ENCODE measurements at regions not wholly inside any gene's neighbourhood (a gene's known extent, or its start where the extent isn't known, plus 50 kb on each side); places are given as distances from the start of the nearest gene placed in this dataset.

DNA sequence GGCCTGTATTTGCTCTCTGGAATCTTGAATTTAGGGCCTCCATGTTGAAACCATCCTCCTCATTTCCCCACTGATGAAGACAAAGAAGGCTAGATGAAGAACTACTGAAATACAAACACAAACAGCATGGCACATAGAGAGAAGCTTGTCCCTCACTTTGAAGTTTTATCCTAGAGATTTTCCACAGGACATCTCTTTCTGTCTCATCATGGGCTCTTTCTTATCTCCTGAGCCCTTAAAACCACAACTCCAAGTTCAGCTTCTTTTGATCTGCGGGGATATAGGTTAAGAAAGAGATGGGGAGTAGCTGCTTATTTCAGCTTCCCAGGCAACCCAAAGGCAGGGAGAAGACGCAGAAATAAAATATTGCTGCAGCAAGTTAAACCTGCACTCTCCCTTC is 213.1 kb upstream of the LRIG1 start:
- Histone ChIP-seq H3K36me3 (ENCODE audit: control insufficient read depth in 2 of 2, insufficient read depth in 2 of 2, low read length in 1 of 2) (no peaks in the 10 kb centered on the region), H4K20me1 (ENCODE audit: control insufficient read depth, insufficient read depth) (no peaks in the 10 kb centered on the region), H3K4me1 (ENCODE audit: control insufficient read depth, insufficient read depth, low read length) (no peaks in the 10 kb centered on the region), H3K9me3 (replicated peaks; ENCODE audit: control insufficient read depth, insufficient read depth, low read length) (no peaks in the 10 kb centered on the region), H2AFZ (ENCODE audit: control insufficient read depth, low read depth, low read length) (no peak overlapping the region), H3K4me2 (ENCODE audit: control insufficient read depth, insufficient read depth) (no peak overlapping the region), H3K27ac (ENCODE audit: control insufficient read depth, insufficient read depth) (no peak overlapping the region), H3K27me3 (replicated peaks in 1 of 2; ENCODE audit: control insufficient read depth in 2 of 2, insufficient read depth in 2 of 2, low read length in 1 of 2) (no peaks in the 10 kb centered on the region; a peak in 1 of 4 replicates), H3K79me2 (ENCODE audit: control insufficient read depth, insufficient read depth, low read length) (no peaks in the 10 kb centered on the region), H3K9ac (ENCODE audit: control insufficient read depth, insufficient read depth, low read length) (no peak overlapping the region), H3K4me3 (no peak overlapping the region)
- FAIRE-seq (no peak), ATAC-seq (no peak), DNase-seq (ENCODE audit: low read depth, low spot score) (no peak)
- intact Hi-C loops (cut with micrococcal nuclease; ENCODE audit: unreplicated experiment): no loop called here
- no TSS peak for BruUV-seq (replicated peaks)
- RAD21 ChIA-PET (ENCODE audit: unreplicated experiment): no interaction called here
- POLR2A ChIA-PET: no interaction called here
- SMC1A ChIA-PET (ENCODE audit: uncharacterized antibody, unreplicated experiment): interaction anchor here (0.6 kb wide), 1 partner anchor 376 kb away, joined by 3 read pairs; no protein-coding TSS in a partner anchor
- CTCF ChIA-PET: no interaction called here
- in situ Hi-C loops (cut with MboI): no loop called here
- 15% methylated on average over 2 of the region's 2 CpGs for WGBS (ENCODE audit: insufficient coverage, insufficient replicate concordance, low lambda C conversion rate, missing lambda C conversion rate)
- TF ChIP-seq CREB1 (IDR thresholded peaks at IDR 0.05; ENCODE audit: low read depth) (no peak), HDAC6 (IDR thresholded peaks at IDR 0.05; ENCODE audit: unreplicated experiment) (no peak), NFXL1 (IDR thresholded peaks at IDR 0.05; ENCODE audit: borderline replicate concordance) (no peak), HDAC2 (IDR thresholded peaks at IDR 0.05) (no peak), BCLAF1 (IDR thresholded peaks at IDR 0.05) (no peak), BHLHE40 (IDR thresholded peaks at IDR 0.05; ENCODE audit: borderline replicate concordance in 1 of 2, low read depth in 2 of 2, low read length in 1 of 2) (no peak), NBN (IDR thresholded peaks at IDR 0.05) (no peak), RUNX3 (IDR thresholded peaks at IDR 0.05; ENCODE audit: low read length) (no peak), SREBF2 (IDR thresholded peaks at IDR 0.05; ENCODE audit: low read length) (no peak), SREBF1 (IDR thresholded peaks at IDR 0.05; ENCODE audit: low read length) (no peak), HCFC1 (IDR thresholded peaks at IDR 0.05; ENCODE audit: low read length) (no peak), POLR2AphosphoS2 (IDR thresholded peaks at IDR 0.05; ENCODE audit: low read depth, low read length) (no peak), E2F8 (IDR thresholded peaks at IDR 0.05; ENCODE audit: low read depth, partially characterized antibody) (no peak), BMI1 (IDR thresholded peaks at IDR 0.05; ENCODE audit: borderline replicate concordance) (no peak)
- TF ChIP-seq, protein P1, sequence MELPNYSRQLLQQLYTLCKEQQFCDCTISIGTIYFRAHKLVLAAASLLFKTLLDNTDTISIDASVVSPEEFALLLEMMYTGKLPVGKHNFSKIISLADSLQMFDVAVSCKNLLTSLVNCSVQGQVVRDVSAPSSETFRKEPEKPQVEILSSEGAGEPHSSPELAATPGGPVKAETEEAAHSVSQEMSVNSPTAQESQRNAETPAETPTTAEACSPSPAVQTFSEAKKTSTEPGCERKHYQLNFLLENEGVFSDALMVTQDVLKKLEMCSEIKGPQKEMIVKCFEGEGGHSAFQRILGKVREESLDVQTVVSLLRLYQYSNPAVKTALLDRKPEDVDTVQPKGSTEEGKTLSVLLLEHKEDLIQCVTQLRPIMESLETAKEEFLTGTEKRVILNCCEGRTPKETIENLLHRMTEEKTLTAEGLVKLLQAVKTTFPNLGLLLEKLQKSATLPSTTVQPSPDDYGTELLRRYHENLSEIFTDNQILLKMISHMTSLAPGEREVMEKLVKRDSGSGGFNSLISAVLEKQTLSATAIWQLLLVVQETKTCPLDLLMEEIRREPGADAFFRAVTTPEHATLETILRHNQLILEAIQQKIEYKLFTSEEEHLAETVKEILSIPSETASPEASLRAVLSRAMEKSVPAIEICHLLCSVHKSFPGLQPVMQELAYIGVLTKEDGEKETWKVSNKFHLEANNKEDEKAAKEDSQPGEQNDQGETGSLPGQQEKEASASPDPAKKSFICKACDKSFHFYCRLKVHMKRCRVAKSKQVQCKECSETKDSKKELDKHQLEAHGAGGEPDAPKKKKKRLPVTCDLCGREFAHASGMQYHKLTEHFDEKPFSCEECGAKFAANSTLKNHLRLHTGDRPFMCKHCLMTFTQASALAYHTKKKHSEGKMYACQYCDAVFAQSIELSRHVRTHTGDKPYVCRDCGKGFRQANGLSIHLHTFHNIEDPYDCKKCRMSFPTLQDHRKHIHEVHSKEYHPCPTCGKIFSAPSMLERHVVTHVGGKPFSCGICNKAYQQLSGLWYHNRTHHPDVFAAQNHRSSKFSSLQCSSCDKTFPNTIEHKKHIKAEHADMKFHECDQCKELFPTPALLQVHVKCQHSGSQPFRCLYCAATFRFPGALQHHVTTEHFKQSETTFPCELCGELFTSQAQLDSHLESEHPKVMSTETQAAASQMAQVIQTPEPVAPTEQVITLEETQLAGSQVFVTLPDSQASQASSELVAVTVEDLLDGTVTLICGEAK (IDR thresholded peaks at IDR 0.05; ENCODE audit: borderline replicate concordance): no peak
- TF ChIP-seq, protein P2, sequence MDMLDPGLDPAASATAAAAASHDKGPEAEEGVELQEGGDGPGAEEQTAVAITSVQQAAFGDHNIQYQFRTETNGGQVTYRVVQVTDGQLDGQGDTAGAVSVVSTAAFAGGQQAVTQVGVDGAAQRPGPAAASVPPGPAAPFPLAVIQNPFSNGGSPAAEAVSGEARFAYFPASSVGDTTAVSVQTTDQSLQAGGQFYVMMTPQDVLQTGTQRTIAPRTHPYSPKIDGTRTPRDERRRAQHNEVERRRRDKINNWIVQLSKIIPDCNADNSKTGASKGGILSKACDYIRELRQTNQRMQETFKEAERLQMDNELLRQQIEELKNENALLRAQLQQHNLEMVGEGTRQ (IDR thresholded peaks at IDR 0.05; ENCODE audit: borderline replicate concordance, low read depth, low read length): no peak

All from GM12878 (cell line).